AG09319 (cell line): ENCODE measurements at regions not wholly inside any gene's neighbourhood (a gene's known extent, or its start where the extent isn't known, plus 50 kb on each side); places are given as distances from the start of the nearest gene placed in this dataset.

ENCODE experiments used
- DNase-seq: peaks from one replicate; pipeline ENCODE4 v3.0.0-alpha.2; 2010; ENCODE audit warnings: low read depth; ENCODE audit errors: extremely low read depth
- CTCF ChIP-seq: IDR thresholded peaks from 2 replicates; pipeline ENCODE4 v1.5.1; 2011; ENCODE audit warnings: low read depth, mild to moderate bottlenecking, inconsistent platforms, low read length, moderate library complexity

- no peak for DNase-seq
- TF ChIP-seq CTCF: no peak
These were observed 954.4 kb downstream of the FAT4 start for GRCh38 chr4:126269106-126269505.

- TF ChIP-seq CTCF: no peak
- DNase-seq: no peak
These were observed 956.5 kb downstream of the FAT4 start for GRCh38 chr4:126271292-126271691.

GRCh38 chr4:126273746-126274145 is 959.0 kb downstream of the FAT4 start:
- TF ChIP-seq CTCF: no peak
- DNase-seq: no peak

GRCh38 chr4:126291886-126292285 is 977.1 kb downstream of the FAT4 start:
- TF ChIP-seq CTCF: no peak
- DNase-seq: no peak

- no peak for TF ChIP-seq CTCF
- no peak for DNase-seq
These were observed 983.5 kb downstream of the FAT4 start for GRCh38 chr4:126298271-126298670.

- DNase-seq: no peak
- no peak for TF ChIP-seq CTCF
These were observed 991.6 kb downstream of the FAT4 start for GRCh38 chr4:126306152-126306869.

- DNase-seq: no peak
- no peak for TF ChIP-seq CTCF
These were observed 1003.6 kb downstream of the FAT4 start for GRCh38 chr4:126318376-126318775.
